H1 (cell line): ENCODE measurements at regions not wholly inside any gene's neighbourhood (a gene's known extent, or its start where the extent isn't known, plus 50 kb on each side); places are given as distances from the start of the nearest gene placed in this dataset.
"Not testable (repeated sequence)": the region's sequence is repeated elsewhere in the genome, so short reads cannot be mapped to it uniquely, and the experiment has no call there.

Experiments
- CTCF ChIA-PET: fragments of 300-600 bp; sonication (Branson Sonifier 250); formaldehyde crosslinking; loops from one replicate; lab custom pipeline; 2021; ENCODE audit not compliant: partially characterized antibody; lab: Charles Lee
- POLR2A ChIA-PET: fragments of 300-600 bp; sonication (Branson Sonifier 250); formaldehyde crosslinking; loops from one replicate; lab custom pipeline; 2021; ENCODE audit warnings: inconsistent platforms; ENCODE audit not compliant: partially characterized antibody; lab: Charles Lee
- DNase-seq, 2 experiments: peaks; one replicate each; pipeline versions ENCODE4 v3.0.0 to v3.0.0-alpha.2; 2010 to 2022; ENCODE audit warnings: low spot score in 2 of 2, low read depth in 1 of 2, mixed read lengths in 1 of 2
- FAIRE-seq: peaks from 2 replicates; lab custom pipeline; 2011; peaks lifted over from hg19 to GRCh38; lab: Jason Lieb, UNC
- H2AFZ ChIP-seq: 2 replicates; pipeline ENCODE4 v1.8.1; 2012; ENCODE audit warnings: low read length, inconsistent platforms
- H2AK5ac ChIP-seq: 2 replicates; pipeline ENCODE4 v1.6.1; 2013; ENCODE audit warnings: low read depth, low read length
- H2BK120ac ChIP-seq: replicated peaks from 2 replicates; pipeline ENCODE3; 2013; ENCODE audit warnings: low read depth, low read length, inconsistent platforms
- H2BK12ac ChIP-seq: 2 replicates; pipeline ENCODE4 v1.6.1; 2013; ENCODE audit warnings: low read depth, low read length
- H2BK15ac ChIP-seq: 2 replicates; pipeline ENCODE4 v1.6.1; 2013; ENCODE audit warnings: low read length
- H2BK20ac ChIP-seq: 2 replicates; pipeline ENCODE4 v1.6.1; 2013; ENCODE audit warnings: low read length
- H2BK5ac ChIP-seq: 2 replicates; pipeline ENCODE4 v1.6.1; 2013; ENCODE audit warnings: low read depth, low read length
- H3K14ac ChIP-seq: 2 replicates; pipeline ENCODE4 v1.6.1; 2013; ENCODE audit warnings: inconsistent platforms; ENCODE audit not compliant: insufficient read length
- H3K18ac ChIP-seq: 2 replicates; pipeline ENCODE4 v1.6.1; 2013; ENCODE audit warnings: low read length; ENCODE audit errors: extremely low read depth
- H3K23ac ChIP-seq: 2 replicates; pipeline ENCODE4 v1.6.1; 2013; ENCODE audit warnings: inconsistent platforms; ENCODE audit not compliant: insufficient read length
- H3K23me2 ChIP-seq: 2 replicates; pipeline ENCODE4 v1.6.1; 2013; ENCODE audit warnings: low read depth, low read length
- H3K27ac ChIP-seq: 2 replicates; pipeline ENCODE4 v1.6.1; 2011; ENCODE audit warnings: low read depth, low read length, inconsistent platforms
- H3K27me3 ChIP-seq, 4 experiments: replicated peaks in 1 of 4; 1 replicate in 1 of 4; 2 replicates in 3 of 4; pipeline versions ENCODE4 v1.6.1 to v1.8.1; 2011 to 2013; ENCODE audit warnings: low read length in 3 of 4, mild to moderate bottlenecking in 3 of 4, inconsistent platforms in 2 of 4, mixed read lengths in 2 of 4, moderate library complexity in 1 of 4; ENCODE audit not compliant: control insufficient read depth in 3 of 4, insufficient read depth in 3 of 4; ENCODE audit errors: extremely low read depth in 1 of 4
- H3K36me3 ChIP-seq, 4 experiments: 2 replicates each; pipeline versions ENCODE4 v1.6.1 to v1.8.1; 2011 to 2013; ENCODE audit warnings: mild to moderate bottlenecking in 4 of 4, low read length in 3 of 4, moderate library complexity in 2 of 4, control low read depth in 1 of 4, inconsistent platforms in 1 of 4; ENCODE audit not compliant: insufficient read depth in 4 of 4, control insufficient read depth in 2 of 4
- H3K4ac ChIP-seq: replicated peaks from 2 replicates; pipeline ENCODE3; 2013; ENCODE audit warnings: low read length, low read depth, mixed read lengths, inconsistent platforms; ENCODE audit not compliant: insufficient read length
- H3K4me1 ChIP-seq, 4 experiments: replicated peaks in 1 of 4; 1 replicate in 1 of 4; 2 replicates in 3 of 4; pipeline versions ENCODE4 v1.6.1 to v1.8.1; 2011 to 2013; ENCODE audit warnings: low read length in 3 of 4, inconsistent platforms in 2 of 4, mixed read lengths in 1 of 4; ENCODE audit not compliant: insufficient read depth in 4 of 4, control insufficient read depth in 3 of 4
- H3K4me2 ChIP-seq, 2 experiments: 2 replicates each; pipeline versions ENCODE4 v1.6.1 to v1.8.1; 2011 to 2013; ENCODE audit warnings: low read depth in 2 of 2, low read length in 2 of 2, control low read depth in 1 of 2, inconsistent platforms in 1 of 2, mild to moderate bottlenecking in 1 of 2; ENCODE audit not compliant: insufficient read depth in 1 of 2
- H3K4me3 ChIP-seq, 4 experiments: fragments of 200-600, 300-600 bp in 1 of 4; sonication (generic), shearing (Covaris generic), sonication (Bioruptor Twin) in 1 of 4; 2 replicates each; pipeline versions ENCODE4 v1.5.1 to v1.8.1; 2011 to 2016; ENCODE audit warnings: low read length in 4 of 4, low read depth in 3 of 4, control low read depth in 2 of 4, inconsistent platforms in 2 of 4, mild to moderate bottlenecking in 2 of 4, mixed read lengths in 1 of 4, moderate library complexity in 1 of 4; ENCODE audit not compliant: insufficient read depth in 2 of 4; ENCODE audit errors: extremely low read depth in 1 of 4
- H3K56ac ChIP-seq: replicated peaks from 2 replicates; pipeline ENCODE3; 2013; ENCODE audit warnings: low read depth, mild to moderate bottlenecking, mixed read lengths, low read length, inconsistent platforms; ENCODE audit not compliant: insufficient read length
- H3K79me1 ChIP-seq: 2 replicates; pipeline ENCODE4 v1.6.1; 2013; ENCODE audit warnings: low read depth, low read length, control low read depth
- H3K79me2 ChIP-seq, 2 experiments: 2 replicates each; pipeline versions ENCODE4 v1.6.1 to v1.8.1; 2012 to 2013; ENCODE audit warnings: low read length in 2 of 2, mild to moderate bottlenecking in 2 of 2, inconsistent platforms in 1 of 2; ENCODE audit not compliant: insufficient read depth in 2 of 2, control insufficient read depth in 1 of 2
- H3K9ac ChIP-seq, 4 experiments: replicated peaks in 1 of 4; 1 replicate in 1 of 4; 2 replicates in 3 of 4; pipeline versions ENCODE4 v1.6.1 to v1.8.1; 2011 to 2013; ENCODE audit warnings: low read depth in 3 of 4, low read length in 3 of 4, control low read depth in 2 of 4, mild to moderate bottlenecking in 2 of 4, moderate library complexity in 2 of 4, inconsistent platforms in 1 of 4; ENCODE audit errors: extremely low read depth in 1 of 4
- H3K9me3 ChIP-seq, 2 experiments: 2 replicates each; pipeline versions ENCODE4 v1.6.1 to v1.8.1; 2012 to 2013; ENCODE audit warnings: mild to moderate bottlenecking in 2 of 2, moderate library complexity in 2 of 2, control low read depth in 1 of 2, inconsistent platforms in 1 of 2, low read depth in 1 of 2, low read length in 1 of 2, mixed read lengths in 1 of 2; ENCODE audit not compliant: insufficient read depth in 2 of 2
- H4K20me1 ChIP-seq, 2 experiments: replicated peaks in 1 of 2; 2 replicates each; pipeline versions ENCODE3 to v1.8.1; 2011 to 2013; ENCODE audit warnings: inconsistent platforms in 2 of 2, low read length in 2 of 2, mild to moderate bottlenecking in 1 of 2; ENCODE audit not compliant: insufficient read depth in 2 of 2, control insufficient read depth in 1 of 2
- H4K5ac ChIP-seq: 2 replicates; pipeline ENCODE4 v1.6.1; 2013; ENCODE audit warnings: low read length, low read depth, mixed read lengths, inconsistent platforms; ENCODE audit not compliant: insufficient read length
- H4K8ac ChIP-seq: 2 replicates; pipeline ENCODE4 v1.8.0; 2013; ENCODE audit warnings: mild to moderate bottlenecking, moderate library complexity, low read length, inconsistent platforms; ENCODE audit not compliant: insufficient read depth; ENCODE audit errors: extremely low read depth
- H4K91ac ChIP-seq: replicated peaks from 2 replicates; pipeline ENCODE3; 2013; ENCODE audit warnings: low read length, mixed read lengths, inconsistent platforms; ENCODE audit not compliant: insufficient read length
- KDM1A ChIP-seq: fragments of 200-600, 300-600 bp; sonication (generic); IDR thresholded peaks from 2 replicates; pipeline ENCODE4 v1.7.1; 2016; ENCODE audit warnings: mild to moderate bottlenecking, low read length, borderline replicate concordance
- WGBS, 2 experiments: shearing (Covaris generic) in 1 of 2; methylation state at CpG; one replicate each; pipeline versions ENCODE4 v1.1.6 to v1.1.7; 2013 to 2015; ENCODE audit warnings: low lambda C conversion rate in 2 of 2, mixed read lengths in 2 of 2, inconsistent platforms in 1 of 2, low coverage in 1 of 2, missing lambda C conversion rate in 1 of 2; ENCODE audit not compliant: insufficient replicate concordance in 2 of 2, insufficient coverage in 1 of 2, insufficient read length in 1 of 2; ENCODE audit errors: extremely low coverage in 1 of 2, missing lambda C conversion rate in 1 of 2; 5-methylcytosine and 5-hydroxymethylcytosine counted together

DNA sequence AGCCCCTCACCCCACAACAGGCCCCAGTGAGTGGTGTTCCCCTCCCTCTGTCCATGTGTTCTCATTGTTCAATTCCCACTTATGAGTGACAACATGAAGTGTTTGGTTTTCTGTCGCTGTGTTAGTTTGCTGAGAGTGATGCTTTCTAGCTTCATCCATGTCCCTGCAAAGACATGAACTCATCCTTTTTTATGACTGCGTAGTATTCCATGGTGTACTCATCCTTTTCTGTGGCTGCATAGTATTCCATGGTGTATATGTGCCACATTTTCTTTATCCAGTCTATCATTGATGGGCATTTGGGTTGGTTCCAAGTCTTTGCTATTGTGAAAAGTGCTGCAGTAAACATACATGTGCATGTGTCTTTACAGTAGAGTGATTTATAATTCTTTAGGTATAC is 73.8 kb upstream of the HGF start:
- POLR2A ChIA-PET, H4K8ac ChIP-seq, H2BK12ac ChIP-seq, H4K91ac ChIP-seq, H3K23ac ChIP-seq, H2AFZ ChIP-seq, H3K18ac ChIP-seq, H2BK15ac ChIP-seq, H3K36me3 ChIP-seq, H3K4ac ChIP-seq, H3K9ac ChIP-seq, H3K4me1 ChIP-seq, FAIRE-seq, H3K14ac ChIP-seq, H3K79me2 ChIP-seq, H4K5ac ChIP-seq, H3K23me2 ChIP-seq, H3K9me3 ChIP-seq, H3K4me3 ChIP-seq, H3K56ac ChIP-seq, H3K27ac ChIP-seq, H3K4me2 ChIP-seq, H3K79me1 ChIP-seq, H2BK5ac ChIP-seq, H4K20me1 ChIP-seq, DNase-seq, H3K27me3 ChIP-seq, CTCF ChIA-PET, H2BK120ac ChIP-seq, H2BK20ac ChIP-seq, H2AK5ac ChIP-seq: not testable (repeated sequence)
- WGBS, 2 experiments, result 100% methylated on average over 2 of the region's 2 CpGs; no CpG with 5 or more reads in 1 of the 2 experiments
- 0 out of 2 replicates have a peak, but pooled peaks have one; percentile 37 for TF ChIP-seq KDM1A
